ENCODE measurements at regions not wholly inside any gene's neighbourhood (a gene's known extent, or its start where the extent isn't known, plus 50 kb on each side); places are given as distances from the start of the nearest gene placed in this dataset.

GRCh38 chr9:104238668-104239067 lies 144.6 kb downstream of the SMC2 start:
- no peak for TF ChIP-seq FOXM1 (IDR thresholded peaks at IDR 0.05; ENCODE audit: borderline replicate concordance)
- TF ChIP-seq ELF4 (IDR thresholded peaks at IDR 0.05): no peak
- TF ChIP-seq HDGF (IDR thresholded peaks at IDR 0.05; ENCODE audit: borderline replicate concordance): no peak
- no peak for DNase-seq (ENCODE audit: extremely low spot score)
- CTCF ChIA-PET: no interaction called here
- POLR2A ChIA-PET: no interaction called here

GRCh38 chr9:104240890-104241289 lies 146.8 kb downstream of the SMC2 start:
- POLR2A ChIA-PET: no interaction called here
- CTCF ChIA-PET: interaction anchor here (0.6 kb wide), 1 partner anchor 20 kb away, joined by 3 read pairs; no protein-coding TSS in a partner anchor
- no peak for DNase-seq (ENCODE audit: extremely low spot score)
- TF ChIP-seq HDGF (IDR thresholded peaks at IDR 0.05; ENCODE audit: borderline replicate concordance) (no peak), FOXK2 (IDR thresholded peaks at IDR 0.05) (no peak), SUZ12 (IDR thresholded peaks at IDR 0.05) (no peak), FOXM1 (IDR thresholded peaks at IDR 0.05; ENCODE audit: borderline replicate concordance) (no peak), BHLHE40 (IDR thresholded peaks at IDR 0.05; ENCODE audit: borderline replicate concordance) (no peak), CTBP1 (IDR thresholded peaks at IDR 0.05; ENCODE audit: borderline replicate concordance) (no peak), ARNT (IDR thresholded peaks at IDR 0.05) (no peak), LEF1 (IDR thresholded peaks at IDR 0.05; ENCODE audit: borderline replicate concordance) (no peak), ELF4 (IDR thresholded peaks at IDR 0.05) (no peak), NFRKB (IDR thresholded peaks at IDR 0.05) (no peak), L3MBTL2 (conservative IDR thresholded peaks at IDR 0.05) (no peak), PKNOX1 (IDR thresholded peaks at IDR 0.05) (no peak), FOXA1 (IDR thresholded peaks at IDR 0.05) (no peak), ZNF384 (IDR thresholded peaks at IDR 0.05) (no peak), TARDBP (IDR thresholded peaks at IDR 0.05) (no peak), SP1 (IDR thresholded peaks at IDR 0.05) (no peak)

- no peak for DNase-seq (ENCODE audit: extremely low spot score)
- ChIA-PET POLR2A (no interaction called here), CTCF (no interaction called here)
- TF ChIP-seq TARDBP (IDR thresholded peaks at IDR 0.05) (no peak), FOXK2 (IDR thresholded peaks at IDR 0.05) (no peak), ELF4 (IDR thresholded peaks at IDR 0.05) (no peak), SUZ12 (IDR thresholded peaks at IDR 0.05) (no peak), FOXM1 (IDR thresholded peaks at IDR 0.05; ENCODE audit: borderline replicate concordance) (no peak), LEF1 (IDR thresholded peaks at IDR 0.05; ENCODE audit: borderline replicate concordance) (no peak), FOXA1 (IDR thresholded peaks at IDR 0.05) (no peak), ARNT (IDR thresholded peaks at IDR 0.05) (no peak), CTBP1 (IDR thresholded peaks at IDR 0.05; ENCODE audit: borderline replicate concordance) (no peak), HDGF (IDR thresholded peaks at IDR 0.05; ENCODE audit: borderline replicate concordance) (no peak), BHLHE40 (IDR thresholded peaks at IDR 0.05; ENCODE audit: borderline replicate concordance) (no peak), NFRKB (IDR thresholded peaks at IDR 0.05) (no peak), L3MBTL2 (conservative IDR thresholded peaks at IDR 0.05) (no peak), PKNOX1 (IDR thresholded peaks at IDR 0.05) (no peak)
Observed at GRCh38 chr9:104245925-104246324, 151.8 kb downstream of the SMC2 start.

GRCh38 chr9:104247899-104248460 lies 153.9 kb downstream of the SMC2 start:
- DNase-seq (ENCODE audit: extremely low spot score): no peak
- ChIA-PET CTCF (interaction anchor here (1.3 kb wide), 1 partner anchor 11 kb away, joined by 3 read pairs; no protein-coding TSS in a partner anchor), POLR2A (no interaction called here)
- TF ChIP-seq NFRKB (IDR thresholded peaks at IDR 0.05) (no peak), HDGF (IDR thresholded peaks at IDR 0.05; ENCODE audit: borderline replicate concordance) (no peak), SP1 (IDR thresholded peaks at IDR 0.05) (no peak), FOXM1 (IDR thresholded peaks at IDR 0.05; ENCODE audit: borderline replicate concordance) (no peak)

- no peak for TF ChIP-seq BHLHE40 (IDR thresholded peaks at IDR 0.05; ENCODE audit: borderline replicate concordance)
- TF ChIP-seq CTBP1 (IDR thresholded peaks at IDR 0.05; ENCODE audit: borderline replicate concordance): no peak
- TF ChIP-seq ZNF384 (IDR thresholded peaks at IDR 0.05): no peak
- no peak for TF ChIP-seq PKNOX1 (IDR thresholded peaks at IDR 0.05)
- no peak for TF ChIP-seq ARNT (IDR thresholded peaks at IDR 0.05)
- TF ChIP-seq ELF4 (IDR thresholded peaks at IDR 0.05): no peak
- TF ChIP-seq FOXM1 (IDR thresholded peaks at IDR 0.05; ENCODE audit: borderline replicate concordance): no peak
- TF ChIP-seq TARDBP (IDR thresholded peaks at IDR 0.05): no peak
- TF ChIP-seq SUZ12 (IDR thresholded peaks at IDR 0.05): no peak
- no peak for TF ChIP-seq FOXK2 (IDR thresholded peaks at IDR 0.05)
- TF ChIP-seq SP1 (IDR thresholded peaks at IDR 0.05): no peak
- TF ChIP-seq L3MBTL2 (conservative IDR thresholded peaks at IDR 0.05): no peak
- TF ChIP-seq NFRKB (IDR thresholded peaks at IDR 0.05): no peak
- TF ChIP-seq LEF1 (IDR thresholded peaks at IDR 0.05; ENCODE audit: borderline replicate concordance): no peak
- TF ChIP-seq HDGF (IDR thresholded peaks at IDR 0.05; ENCODE audit: borderline replicate concordance): no peak
- TF ChIP-seq FOXA1 (IDR thresholded peaks at IDR 0.05): no peak
- ChIA-PET CTCF (no interaction called here), POLR2A (no interaction called here)
- DNase-seq (ENCODE audit: extremely low spot score): no peak
Observed at GRCh38 chr9:104256031-104256695, 162.1 kb downstream of the SMC2 start.

GRCh38 chr9:104256696-104257062 lies 162.6 kb downstream of the SMC2 start:
- no peak for DNase-seq (ENCODE audit: extremely low spot score)
- ChIA-PET POLR2A (no interaction called here), CTCF (no interaction called here)
- TF ChIP-seq ARNT (IDR thresholded peaks at IDR 0.05) (no peak), FOXM1 (IDR thresholded peaks at IDR 0.05; ENCODE audit: borderline replicate concordance) (no peak), FOXA1 (IDR thresholded peaks at IDR 0.05) (no peak), TARDBP (IDR thresholded peaks at IDR 0.05) (no peak), PKNOX1 (IDR thresholded peaks at IDR 0.05) (no peak), CTBP1 (IDR thresholded peaks at IDR 0.05; ENCODE audit: borderline replicate concordance) (no peak), LEF1 (IDR thresholded peaks at IDR 0.05; ENCODE audit: borderline replicate concordance) (no peak), NFRKB (IDR thresholded peaks at IDR 0.05) (no peak), SP1 (IDR thresholded peaks at IDR 0.05) (no peak), ZNF384 (IDR thresholded peaks at IDR 0.05) (no peak), ELF4 (IDR thresholded peaks at IDR 0.05) (no peak), FOXK2 (IDR thresholded peaks at IDR 0.05) (no peak), BHLHE40 (IDR thresholded peaks at IDR 0.05; ENCODE audit: borderline replicate concordance) (no peak), SUZ12 (IDR thresholded peaks at IDR 0.05) (no peak)
